LNCaP clone FGC (cell line): ENCODE measurements at regions not wholly inside any gene's neighbourhood (a gene's known extent, or its start where the extent isn't known, plus 50 kb on each side); places are given as distances from the start of the nearest gene placed in this dataset.
A peak's percentile ranks its signal among the peaks of the same experiment; 100 is the strongest.

Source experiments
- DNase-seq: peaks from one replicate; pipeline ENCODE4 v3.0.0-alpha.2; 2011; ENCODE audit warnings: low read depth
- H3K4me3 ChIP-seq: 2 replicates; pipeline ENCODE4 v1.5.1; 2011; ENCODE audit warnings: mild to moderate bottlenecking, low read depth, low read length, control low read depth
- TF ChIP-seq, protein P1 (sequence below): IDR thresholded peaks from 2 replicates; pipeline ENCODE4 v1.5.1; 2012; ENCODE audit warnings: mild to moderate bottlenecking; ENCODE audit not compliant: control insufficient read depth, insufficient read depth; ENCODE audit errors: extremely low read depth

- DNase-seq, result no peak
- TF ChIP-seq, protein P1, sequence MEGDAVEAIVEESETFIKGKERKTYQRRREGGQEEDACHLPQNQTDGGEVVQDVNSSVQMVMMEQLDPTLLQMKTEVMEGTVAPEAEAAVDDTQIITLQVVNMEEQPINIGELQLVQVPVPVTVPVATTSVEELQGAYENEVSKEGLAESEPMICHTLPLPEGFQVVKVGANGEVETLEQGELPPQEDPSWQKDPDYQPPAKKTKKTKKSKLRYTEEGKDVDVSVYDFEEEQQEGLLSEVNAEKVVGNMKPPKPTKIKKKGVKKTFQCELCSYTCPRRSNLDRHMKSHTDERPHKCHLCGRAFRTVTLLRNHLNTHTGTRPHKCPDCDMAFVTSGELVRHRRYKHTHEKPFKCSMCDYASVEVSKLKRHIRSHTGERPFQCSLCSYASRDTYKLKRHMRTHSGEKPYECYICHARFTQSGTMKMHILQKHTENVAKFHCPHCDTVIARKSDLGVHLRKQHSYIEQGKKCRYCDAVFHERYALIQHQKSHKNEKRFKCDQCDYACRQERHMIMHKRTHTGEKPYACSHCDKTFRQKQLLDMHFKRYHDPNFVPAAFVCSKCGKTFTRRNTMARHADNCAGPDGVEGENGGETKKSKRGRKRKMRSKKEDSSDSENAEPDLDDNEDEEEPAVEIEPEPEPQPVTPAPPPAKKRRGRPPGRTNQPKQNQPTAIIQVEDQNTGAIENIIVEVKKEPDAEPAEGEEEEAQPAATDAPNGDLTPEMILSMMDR, result peak; percentile 7; the same call in 1 of the 2 replicates
- H3K4me3 ChIP-seq, result no peak overlapping the region
Observed at GRCh38 chr11:134634897-134635831, 223.1 kb upstream of the B3GAT1 start.

- no peak overlapping the region for H3K4me3 ChIP-seq
- DNase-seq, result no peak
- TF ChIP-seq, protein P1, result no peak
Observed at GRCh38 chr11:134633276-134633675, 221.2 kb upstream of the B3GAT1 start.

DNA sequence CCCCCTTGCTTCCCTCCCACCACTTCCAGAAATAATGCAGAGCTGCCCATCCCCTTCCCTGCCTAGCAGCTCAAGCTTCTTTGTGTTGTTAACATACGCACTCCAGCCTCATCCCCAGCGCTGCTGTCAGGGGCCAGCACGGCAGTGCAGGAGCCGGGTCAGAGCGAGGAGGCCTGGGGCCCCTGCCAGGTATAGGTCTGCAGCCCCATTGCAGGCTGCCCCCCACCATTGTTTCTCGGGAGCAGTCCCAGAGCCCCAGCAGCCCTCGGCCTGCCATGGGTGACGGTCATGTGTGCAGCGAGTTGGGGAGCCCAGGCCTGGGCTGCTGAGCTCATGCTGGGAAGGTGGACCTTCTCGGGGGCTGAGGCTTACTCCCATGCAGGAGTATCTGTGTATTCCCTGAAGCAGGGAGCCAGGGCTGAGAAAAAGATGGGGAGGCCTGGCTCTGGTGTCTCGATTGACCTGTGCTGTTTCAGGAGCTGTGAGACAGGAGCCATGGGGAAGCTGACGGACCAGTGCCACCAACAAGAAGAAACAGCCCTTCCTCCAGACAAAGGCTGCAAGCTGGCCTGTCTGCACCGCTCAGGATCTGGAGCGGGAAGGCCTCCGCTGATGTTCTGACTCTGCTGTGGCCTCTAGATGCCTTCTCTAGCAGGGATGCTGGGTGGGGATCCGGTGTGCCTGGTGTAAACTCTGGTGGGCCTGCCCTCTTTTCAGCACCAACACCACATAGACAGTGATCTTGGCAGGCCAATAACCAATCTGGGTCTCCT lies 220.5 kb upstream of the B3GAT1 start:
- no peak for DNase-seq
- no peak overlapping the region for H3K4me3 ChIP-seq
- TF ChIP-seq, protein P1, result no peak

DNA sequence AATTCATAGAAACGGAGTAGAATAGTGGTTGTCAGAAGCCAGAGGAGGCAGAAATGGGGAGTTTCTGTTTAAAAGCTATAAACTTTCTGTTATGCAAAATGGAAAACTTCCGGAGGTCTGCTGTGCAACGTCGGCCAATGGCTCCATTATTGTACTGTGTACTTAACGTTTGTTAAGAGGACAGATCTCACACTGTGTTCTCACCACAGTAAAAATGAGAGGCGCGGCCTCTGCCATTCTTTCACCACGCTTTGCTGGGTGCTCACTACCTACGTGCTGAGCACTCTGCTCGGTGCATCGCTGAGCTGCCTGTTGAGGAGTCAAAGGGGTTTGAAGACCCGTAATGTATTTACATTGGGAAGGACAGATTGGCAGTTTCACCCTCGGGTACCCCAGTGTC lies 218.8 kb upstream of the B3GAT1 start:
- DNase-seq, result no peak
- TF ChIP-seq, protein P1, result no peak
- H3K4me3 ChIP-seq, result no peak overlapping the region

DNA sequence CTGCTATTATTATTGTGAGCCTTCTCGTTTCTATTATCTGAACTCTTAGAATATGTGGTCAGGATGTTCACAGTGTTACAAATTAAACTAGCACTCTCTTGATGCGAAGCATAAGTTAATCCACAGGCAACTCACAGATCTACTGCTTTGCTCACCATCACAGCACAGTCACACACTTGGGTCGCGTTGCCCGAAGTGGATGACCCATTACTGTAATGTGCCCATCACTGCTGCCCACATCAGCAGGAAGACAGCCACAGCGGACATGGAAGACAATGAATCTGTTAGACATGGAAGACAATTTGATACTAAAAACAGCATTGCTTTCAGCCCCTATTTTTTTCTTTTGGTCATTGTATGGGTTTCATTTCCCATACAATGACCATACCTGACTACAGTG lies 216.4 kb upstream of the B3GAT1 start:
- no peak overlapping the region for H3K4me3 ChIP-seq
- DNase-seq, result no peak
- TF ChIP-seq, protein P1, result no peak

GRCh38 chr11:134626032-134626431 lies 214.0 kb upstream of the B3GAT1 start:
- DNase-seq, result no peak
- TF ChIP-seq, protein P1, result no peak

GRCh38 chr11:134625631-134626030 lies 213.6 kb upstream of the B3GAT1 start:
- TF ChIP-seq, protein P1, result no peak
- H3K4me3 ChIP-seq, result no peak overlapping the region
- DNase-seq, result no peak

More at GRCh38 chr11:134626032-134626431, 214.0 kb upstream of the B3GAT1 start:
- H3K4me3 ChIP-seq, result no peak overlapping the region
